Skeletal muscle satellite cell (primary cell): ENCODE measurements at regions not wholly inside any gene's neighbourhood (a gene's known extent, or its start where the extent isn't known, plus 50 kb on each side); places are given as distances from the start of the nearest gene placed in this dataset.

Experiments used
- H3K27me3 ChIP-seq: 2 replicates; pipeline ENCODE4 v1.7.0; 2013; ENCODE audit warnings: low read length; ENCODE audit not compliant: control insufficient read depth, insufficient read depth
- H3K36me3 ChIP-seq: 2 replicates; pipeline ENCODE4 v1.7.0; 2013; ENCODE audit warnings: mild to moderate bottlenecking, control low read depth, low read length; ENCODE audit not compliant: insufficient read depth
- H3K4me1 ChIP-seq: 2 replicates; pipeline ENCODE4 v1.7.0; 2013; ENCODE audit warnings: low read length; ENCODE audit not compliant: control insufficient read depth, insufficient read depth
- H3K4me2 ChIP-seq: 2 replicates; pipeline ENCODE4 v1.7.0; 2013; ENCODE audit warnings: mild to moderate bottlenecking, low read length
- H3K4me3 ChIP-seq: 2 replicates; pipeline ENCODE4 v1.7.0; 2013; ENCODE audit warnings: low read length
- H3K9ac ChIP-seq: 2 replicates; pipeline ENCODE4 v1.7.0; 2013; ENCODE audit warnings: mild to moderate bottlenecking, low read depth, low read length, moderate library complexity
- H3K9me3 ChIP-seq: replicated peaks from 2 replicates; pipeline ENCODE4 v1.7.0; 2013; ENCODE audit warnings: mild to moderate bottlenecking, control low read depth, low read length

DNA sequence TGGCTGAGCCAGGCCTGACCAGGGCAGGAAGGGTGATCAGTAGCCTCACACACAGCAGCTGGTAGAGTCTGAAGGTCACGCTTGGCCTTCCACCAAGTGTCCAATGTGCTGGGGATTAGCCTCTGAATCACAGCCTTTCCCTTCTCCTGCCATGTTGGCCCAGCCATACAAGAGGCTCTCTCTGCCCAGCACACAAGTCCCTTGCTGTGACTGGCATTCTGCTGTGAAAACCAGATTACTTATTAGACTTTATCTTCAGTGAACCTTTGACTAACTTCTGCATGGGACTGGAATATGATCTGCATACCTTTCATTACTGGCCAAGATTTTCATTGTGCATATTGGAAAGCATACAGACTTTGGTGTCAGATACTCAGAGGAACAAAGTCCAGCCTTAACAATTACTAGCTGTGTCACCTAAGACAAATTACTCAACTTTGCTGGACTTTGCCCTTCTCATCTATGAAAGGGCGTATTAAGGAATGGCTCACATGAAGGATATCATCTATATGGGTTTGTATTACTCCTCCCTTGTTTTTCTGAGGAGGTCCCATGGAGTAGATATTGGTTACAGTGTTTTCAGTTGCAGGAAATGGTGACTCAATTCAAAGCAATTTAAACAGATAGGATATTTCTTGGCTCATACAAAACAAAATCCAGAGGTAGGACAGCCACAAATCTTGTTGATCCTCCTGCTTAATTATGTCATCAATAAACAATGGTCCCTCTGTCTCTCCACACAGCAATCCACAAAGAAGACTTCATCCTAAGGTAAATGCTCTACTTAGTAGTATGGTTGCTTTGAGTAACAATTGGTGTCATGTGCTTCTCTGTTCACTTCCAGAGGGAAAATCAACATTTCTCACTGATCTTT, 99.6 kb downstream of the DYRK2 start:
- H3K4me3 ChIP-seq: peak overlapping the region; percentile 31
- H3K9me3 ChIP-seq: no peaks in the 10 kb centered on the region

DNA sequence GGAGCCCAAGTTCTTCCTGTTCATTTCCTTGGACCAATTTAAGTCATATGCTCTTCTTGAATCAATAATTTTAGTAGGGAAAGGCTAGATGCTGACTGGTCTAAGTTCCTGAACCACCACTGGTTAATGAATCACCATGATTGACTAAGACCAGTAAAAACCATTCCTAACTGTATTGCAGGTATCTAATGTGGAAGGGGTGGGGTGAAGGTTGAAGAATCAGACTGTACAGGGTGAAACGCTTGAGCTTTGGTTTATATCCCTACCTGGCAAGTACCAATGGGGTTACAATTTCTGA, 100.1 kb downstream of the DYRK2 start:
- Histone ChIP-seq H3K36me3 (no peaks in the 10 kb centered on the region), H3K27me3 (no peaks in the 10 kb centered on the region), H3K9me3 (no peaks in the 10 kb centered on the region), H3K4me3 (peak overlapping the region; percentile 13), H3K4me1 (peaks cover 15% of the 10 kb centered on the region), H3K9ac (no peak overlapping the region), H3K4me2 (no peak overlapping the region)

More for the DNA sequence above, 99.6 kb downstream of the DYRK2 start:
- peaks cover 15% of the 10 kb centered on the region for H3K4me1 ChIP-seq
- no peaks in the 10 kb centered on the region for H3K36me3 ChIP-seq
- H3K4me2 ChIP-seq: peak overlapping the region; percentile 34
- no peaks in the 10 kb centered on the region for H3K27me3 ChIP-seq
- H3K9ac ChIP-seq: no peak overlapping the region

DNA sequence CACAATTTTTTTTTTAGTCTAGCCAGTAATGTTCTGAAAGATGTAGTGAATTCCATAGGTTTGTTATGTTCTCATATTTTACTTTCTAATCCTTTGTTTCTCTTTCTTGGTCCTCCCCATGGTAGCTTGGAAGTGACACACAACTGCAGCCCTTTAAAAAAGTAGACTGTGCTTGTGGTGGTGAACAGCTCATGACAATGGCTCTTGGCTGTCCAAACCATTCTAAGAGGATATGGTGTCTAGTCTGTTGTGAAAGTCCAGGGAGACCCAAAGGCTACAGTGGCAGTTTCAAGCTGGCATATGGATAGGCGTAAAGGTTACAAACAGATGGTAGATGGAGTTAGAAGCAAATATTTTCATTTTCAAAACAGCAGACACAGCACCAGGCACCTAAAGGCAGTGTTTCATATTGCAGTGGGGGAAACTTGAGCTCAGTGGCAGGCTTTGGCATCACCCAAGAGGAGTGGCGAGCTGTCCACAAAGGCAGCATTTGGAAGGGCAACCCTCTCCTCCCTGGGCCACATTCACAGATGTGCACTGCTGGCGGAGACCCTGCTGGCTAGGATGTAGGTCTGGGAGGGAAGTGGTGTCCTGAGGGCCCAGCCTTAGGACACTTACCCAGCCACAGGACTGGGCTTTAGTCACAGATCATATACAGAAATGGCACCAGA, 102.1 kb downstream of the DYRK2 start:
- H3K4me2 ChIP-seq: no peak overlapping the region
- no peak overlapping the region for H3K4me3 ChIP-seq
- no peaks in the 10 kb centered on the region for H3K9me3 ChIP-seq
- no peak overlapping the region for H3K9ac ChIP-seq
- H3K4me1 ChIP-seq: peaks cover 15% of the 10 kb centered on the region
- H3K27me3 ChIP-seq: no peaks in the 10 kb centered on the region
- no peaks in the 10 kb centered on the region for H3K36me3 ChIP-seq

DNA sequence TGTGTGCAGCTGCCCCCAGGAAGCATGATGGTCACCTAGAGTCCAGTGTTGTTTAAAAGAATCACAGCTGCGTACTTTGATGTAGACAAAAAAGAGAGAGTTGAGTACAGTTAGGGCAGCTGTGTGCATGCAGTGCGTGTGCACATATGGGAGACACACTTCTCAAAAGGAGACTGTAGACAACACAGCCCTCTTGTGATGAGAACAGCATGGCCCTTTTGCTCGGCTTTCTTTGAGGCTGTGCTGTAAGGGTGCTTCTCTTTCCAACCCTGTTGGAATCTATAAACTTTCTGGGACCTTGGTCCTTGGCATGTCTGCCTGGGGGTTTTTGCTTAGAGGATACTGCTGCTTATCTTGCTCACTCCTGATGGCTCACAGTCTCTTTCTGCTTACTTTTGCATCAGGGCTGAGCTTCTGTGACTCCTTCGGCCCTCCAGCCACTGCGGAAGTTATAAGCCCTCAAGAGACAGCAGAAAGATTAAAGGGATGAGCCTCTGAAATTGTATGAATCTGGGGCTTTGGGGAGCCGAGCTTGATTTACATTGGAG, 102.9 kb downstream of the DYRK2 start:
- H3K4me3 ChIP-seq: no peak overlapping the region
- H3K36me3 ChIP-seq: no peaks in the 10 kb centered on the region
- no peaks in the 10 kb centered on the region for H3K9me3 ChIP-seq
- peaks cover 15% of the 10 kb centered on the region for H3K4me1 ChIP-seq
- no peak overlapping the region for H3K4me2 ChIP-seq
- H3K27me3 ChIP-seq: no peaks in the 10 kb centered on the region
- no peak overlapping the region for H3K9ac ChIP-seq

DNA sequence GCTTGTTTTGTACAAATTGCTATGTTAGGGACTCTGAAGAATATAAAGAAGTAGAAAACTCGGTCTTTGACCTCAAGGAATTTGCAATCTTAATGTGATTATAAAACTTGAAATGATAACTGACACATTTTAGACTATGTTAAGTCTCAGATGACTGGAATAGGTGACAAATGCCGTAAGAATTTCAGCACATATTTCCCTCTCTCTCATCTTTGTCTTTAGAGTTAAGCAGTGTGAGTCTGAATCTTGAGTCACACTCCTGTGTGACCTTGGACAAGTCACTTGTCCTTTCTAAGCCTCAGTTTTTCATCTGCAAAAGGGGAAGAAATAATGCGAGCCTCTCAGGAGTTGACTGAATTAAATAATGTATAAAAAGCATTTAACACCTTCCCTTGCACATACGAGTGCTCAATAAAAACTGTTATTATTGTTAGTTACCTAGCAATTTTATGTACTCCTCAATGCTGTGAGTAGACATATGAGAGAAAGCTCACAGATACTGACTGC, 103.7 kb downstream of the DYRK2 start:
- H3K36me3 ChIP-seq: no peaks in the 10 kb centered on the region

DNA sequence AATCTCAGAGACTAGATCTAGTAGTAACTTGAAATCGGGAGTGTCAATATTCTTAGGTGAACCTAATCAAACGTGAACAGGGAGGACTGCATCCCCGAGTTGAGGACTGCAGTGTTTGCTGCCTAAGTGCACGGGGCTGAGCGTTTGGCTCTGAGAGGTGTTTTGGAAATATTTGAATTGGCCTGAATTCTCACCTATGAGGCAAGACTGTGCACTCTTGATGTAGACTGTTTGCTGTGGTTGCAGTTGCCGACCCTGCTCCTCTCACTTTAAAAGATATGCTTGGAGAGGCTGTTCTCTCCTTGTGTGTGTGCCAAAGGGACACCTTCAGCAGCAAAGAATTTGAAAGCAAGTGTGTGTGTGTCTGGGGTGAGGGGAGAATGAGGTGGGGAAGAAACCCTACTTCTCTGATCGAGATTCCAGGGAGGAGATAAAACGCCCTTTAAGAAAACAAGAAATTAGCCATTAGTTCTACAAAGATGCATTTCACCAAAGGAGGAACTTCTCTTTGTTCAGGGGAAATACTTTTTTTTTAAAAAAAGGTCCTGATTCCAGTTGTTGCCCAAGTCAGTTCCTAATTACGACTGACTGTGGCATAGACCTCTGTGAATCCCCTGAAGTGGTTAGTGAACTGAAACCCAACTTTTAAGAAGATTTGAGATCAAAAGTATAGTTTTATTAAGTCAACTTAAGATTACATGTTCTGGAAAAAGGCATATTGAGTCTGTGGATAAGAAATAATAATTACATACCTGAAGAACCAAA, 106.6 kb downstream of the DYRK2 start:
- H3K4me2 ChIP-seq: no peak overlapping the region
- H3K4me3 ChIP-seq: no peak overlapping the region
- H3K9me3 ChIP-seq: no peaks in the 10 kb centered on the region
- H3K36me3 ChIP-seq: no peaks in the 10 kb centered on the region
- no peak overlapping the region for H3K9ac ChIP-seq
- H3K27me3 ChIP-seq: no peaks in the 10 kb centered on the region
- no peaks in the 10 kb centered on the region for H3K4me1 ChIP-seq

More for the DNA sequence above, 103.7 kb downstream of the DYRK2 start:
- Histone ChIP-seq H3K4me1 (peaks cover 15% of the 10 kb centered on the region), H3K9me3 (no peaks in the 10 kb centered on the region), H3K27me3 (no peaks in the 10 kb centered on the region), H3K9ac (no peak overlapping the region), H3K4me3 (no peak overlapping the region), H3K4me2 (no peak overlapping the region)

DNA sequence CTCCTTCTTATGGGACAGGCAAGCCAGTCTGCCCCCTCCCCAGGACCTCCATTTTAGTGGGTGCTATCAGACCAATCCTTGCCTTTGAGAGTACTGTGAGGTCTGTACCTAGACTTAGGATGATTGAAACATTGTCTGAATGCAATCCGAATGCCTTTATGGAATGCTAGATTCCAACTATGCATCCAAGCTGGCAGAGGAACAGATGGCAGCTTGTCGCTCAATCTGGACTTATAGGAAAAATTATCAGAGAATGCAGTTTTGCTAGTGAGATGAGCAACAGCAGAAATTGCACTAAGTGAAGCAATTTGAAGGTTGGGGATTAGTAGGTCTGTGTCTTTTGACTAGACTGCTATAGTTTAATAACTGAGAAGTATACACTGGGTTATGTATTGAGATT, 109.1 kb downstream of the DYRK2 start:
- Histone ChIP-seq H3K9ac (no peak overlapping the region), H3K4me3 (no peak overlapping the region), H3K27me3 (no peaks in the 10 kb centered on the region), H3K36me3 (no peaks in the 10 kb centered on the region), H3K4me2 (no peak overlapping the region), H3K4me1 (no peaks in the 10 kb centered on the region), H3K9me3 (no peaks in the 10 kb centered on the region)

DNA sequence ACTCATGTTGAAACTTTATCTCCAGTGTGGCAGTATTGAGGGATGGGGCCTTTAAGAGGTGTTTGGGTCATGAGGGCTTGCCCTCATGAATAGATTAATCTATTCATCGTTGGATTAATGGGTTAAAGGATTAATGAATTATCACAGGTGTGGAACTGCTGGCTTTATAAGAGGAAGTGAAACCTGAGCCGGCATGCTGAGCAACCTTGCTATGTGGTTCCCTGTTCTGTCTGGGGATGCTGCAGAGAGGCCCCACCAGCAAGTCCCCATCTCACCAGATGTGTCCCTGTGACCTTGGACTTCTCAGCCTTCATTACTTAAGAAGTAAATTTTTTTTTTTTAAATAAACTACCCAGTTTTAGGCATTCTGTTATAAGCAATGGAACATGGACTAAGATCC, 109.6 kb downstream of the DYRK2 start:
- no peaks in the 10 kb centered on the region for H3K36me3 ChIP-seq
- H3K4me1 ChIP-seq: no peaks in the 10 kb centered on the region
- H3K4me3 ChIP-seq: no peak overlapping the region
- no peaks in the 10 kb centered on the region for H3K27me3 ChIP-seq
- H3K9ac ChIP-seq: no peak overlapping the region
- H3K4me2 ChIP-seq: no peak overlapping the region
- no peaks in the 10 kb centered on the region for H3K9me3 ChIP-seq

DNA sequence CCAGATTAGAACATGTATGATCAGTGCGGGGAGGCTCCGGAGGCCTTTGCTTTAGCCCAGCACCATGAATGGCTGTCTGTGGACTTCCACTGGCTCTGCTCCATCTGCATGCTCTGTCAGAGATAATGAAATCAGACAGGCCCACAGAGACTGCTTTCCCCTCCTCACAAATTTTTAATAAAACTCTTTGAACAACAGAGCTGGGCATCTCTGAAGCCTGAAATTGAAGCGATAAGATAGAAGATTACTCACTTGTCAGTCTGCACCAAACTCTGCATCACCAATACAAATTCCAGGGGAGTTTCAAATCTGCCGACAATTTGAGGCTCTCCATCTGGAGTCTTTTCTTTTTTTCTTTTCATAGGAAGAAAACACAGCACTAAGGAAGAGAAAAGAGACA, 110.0 kb downstream of the DYRK2 start:
- Histone ChIP-seq H3K4me2 (no peak overlapping the region), H3K4me3 (no peak overlapping the region), H3K27me3 (no peaks in the 10 kb centered on the region), H3K9me3 (no peaks in the 10 kb centered on the region), H3K36me3 (no peaks in the 10 kb centered on the region), H3K4me1 (no peaks in the 10 kb centered on the region), H3K9ac (no peak overlapping the region)

DNA sequence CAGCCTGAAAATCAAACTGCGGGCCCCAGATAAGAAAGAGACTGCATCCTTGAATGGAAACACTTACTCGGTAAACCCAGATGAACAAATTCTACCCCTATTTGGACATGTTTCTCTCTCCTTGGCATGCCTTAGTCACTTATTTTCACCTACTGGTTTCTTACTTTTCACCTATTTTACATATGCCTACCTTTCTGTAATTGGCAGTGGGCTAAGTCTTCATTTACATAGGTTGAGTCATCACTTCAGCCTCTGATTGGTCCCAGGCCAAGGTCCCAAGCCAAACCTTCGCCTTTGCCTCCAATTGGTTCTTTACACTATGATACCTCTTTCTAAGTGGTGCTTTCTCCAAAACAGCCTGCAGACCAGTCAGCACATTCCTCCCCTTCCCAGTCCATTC, 111.3 kb downstream of the DYRK2 start:
- H3K4me3 ChIP-seq: no peak overlapping the region
- no peak overlapping the region for H3K4me2 ChIP-seq
- no peak overlapping the region for H3K9ac ChIP-seq
- H3K4me1 ChIP-seq: no peaks in the 10 kb centered on the region
- no peaks in the 10 kb centered on the region for H3K36me3 ChIP-seq
- no peaks in the 10 kb centered on the region for H3K27me3 ChIP-seq
- no peaks in the 10 kb centered on the region for H3K9me3 ChIP-seq

DNA sequence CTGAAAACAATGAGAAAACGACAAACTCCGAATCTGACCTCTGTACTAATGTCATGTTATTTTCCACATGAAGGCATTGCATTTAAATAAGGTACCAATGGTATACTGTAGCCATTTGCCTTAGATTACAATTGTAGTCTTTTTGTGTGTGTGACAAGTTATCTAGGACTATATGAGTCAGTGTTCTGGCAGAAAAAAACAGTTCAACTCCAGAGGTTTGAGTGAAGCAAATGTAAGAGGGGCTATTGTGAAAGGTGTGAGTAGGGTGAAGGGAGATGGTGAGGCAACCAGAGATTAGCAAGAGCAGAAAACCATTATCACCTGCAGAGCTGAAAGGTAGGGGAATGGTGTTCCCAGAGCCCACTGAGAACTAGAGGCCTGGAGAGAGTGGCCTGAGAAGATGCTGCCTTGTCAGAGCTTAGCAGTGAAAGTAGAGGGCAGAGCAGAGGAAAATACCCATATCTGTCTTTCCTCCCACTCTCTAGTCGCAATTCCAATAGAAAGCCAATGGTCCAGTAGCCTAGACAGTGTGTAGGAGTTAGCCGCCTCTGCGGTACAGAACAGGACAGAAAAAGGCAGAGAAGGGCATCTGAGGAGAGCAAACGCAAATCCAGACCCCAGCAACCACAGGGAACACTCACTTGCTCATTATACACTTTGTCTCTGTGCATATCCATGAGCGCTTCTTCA, 112.2 kb downstream of the DYRK2 start:
- Histone ChIP-seq H3K4me2 (no peak overlapping the region), H3K4me1 (peaks cover 2% of the 10 kb centered on the region), H3K36me3 (no peaks in the 10 kb centered on the region), H3K9me3 (no peaks in the 10 kb centered on the region), H3K4me3 (no peak overlapping the region), H3K9ac (no peak overlapping the region), H3K27me3 (no peaks in the 10 kb centered on the region)
